ENCODE measurements at regions not wholly inside any gene's neighbourhood (a gene's known extent, or its start where the extent isn't known, plus 50 kb on each side); places are given as distances from the start of the nearest gene placed in this dataset.
"Not testable (repeated sequence)": the region's sequence is repeated elsewhere in the genome, so short reads cannot be mapped to it uniquely, and the experiment has no call there.

- Mint-ChIP-seq H3K9me3 (peaks cover 12% of the 10 kb centered on the region), H3K4me1 (no peaks in the 10 kb centered on the region)
- TF ChIP-seq EZH2phosphoT487 (IDR thresholded peaks at IDR 0.05) (no peak), EZH2 (IDR thresholded peaks at IDR 0.05) (no peak), CTCF (IDR thresholded peaks at IDR 0.05) (no peak)
These were observed 360.7 kb downstream of the TEX13C start for GRCh38 chrX:125680366-125680765.

GRCh38 chrX:125681058-125681457 lies 361.4 kb downstream of the TEX13C start:
- no peaks in the 10 kb centered on the region for H3K36me3 Mint-ChIP-seq
- H3K27me3 Mint-ChIP-seq (ENCODE audit: insufficient read depth, low read depth), result no peaks in the 10 kb centered on the region
- no peaks in the 10 kb centered on the region for H3K27me3 ChIP-seq
- H3K4me3 Mint-ChIP-seq, result no peak overlapping the region
- H3K4me1 ChIP-seq, result no peaks in the 10 kb centered on the region
- no peak overlapping the region for H3K27ac ChIP-seq
- H3K9me3 Mint-ChIP-seq, result peaks cover 6% of the 10 kb centered on the region
- no peak overlapping the region for H3K4me3 ChIP-seq
- H3F3A ChIP-seq (ENCODE audit: low read depth), result no peaks in the 10 kb centered on the region
- no peak overlapping the region for H2AFZ ChIP-seq (replicated peaks)
- H3K9me3 ChIP-seq (ENCODE audit: low read depth), result no peaks in the 10 kb centered on the region
- H3K36me3 ChIP-seq, result no peaks in the 10 kb centered on the region
- H3K79me2 ChIP-seq (ENCODE audit: low read depth), result no peaks in the 10 kb centered on the region
- H3K27ac Mint-ChIP-seq, result no peak overlapping the region
- H4K20me1 ChIP-seq (ENCODE audit: low read depth), result no peaks in the 10 kb centered on the region
- H3K4me1 Mint-ChIP-seq, result no peaks in the 10 kb centered on the region
- no peak for DNase-seq (ENCODE audit: low spot score)
- TF ChIP-seq EZH2 (IDR thresholded peaks at IDR 0.05), result no peak
- no peak for TF ChIP-seq CTCF (IDR thresholded peaks at IDR 0.05)
- no peak for TF ChIP-seq EZH2phosphoT487 (IDR thresholded peaks at IDR 0.05)
- no peak overlapping the region for H3K9ac ChIP-seq
- no peak overlapping the region for H3K4me2 ChIP-seq

More at GRCh38 chrX:125680366-125680765, 360.7 kb downstream of the TEX13C start:
- Histone ChIP-seq H3F3A (ENCODE audit: low read depth) (no peaks in the 10 kb centered on the region), H3K27ac (no peak overlapping the region), H3K9ac (no peak overlapping the region), H3K4me1 (no peaks in the 10 kb centered on the region), H2AFZ (replicated peaks) (no peak overlapping the region), H3K9me3 (ENCODE audit: low read depth) (no peaks in the 10 kb centered on the region), H3K27me3 (no peaks in the 10 kb centered on the region), H3K4me2 (no peak overlapping the region), H4K20me1 (ENCODE audit: low read depth) (no peaks in the 10 kb centered on the region), H3K4me3 (no peak overlapping the region), H3K79me2 (ENCODE audit: low read depth) (no peaks in the 10 kb centered on the region), H3K36me3 (no peaks in the 10 kb centered on the region)
- no peak for DNase-seq (ENCODE audit: low spot score)
- Mint-ChIP-seq H3K27ac (no peak overlapping the region), H3K36me3 (peaks cover 3% of the 10 kb centered on the region), H3K27me3 (ENCODE audit: insufficient read depth, low read depth) (no peaks in the 10 kb centered on the region), H3K4me3 (no peak overlapping the region)

- H3K4me1 ChIP-seq, result no peaks in the 10 kb centered on the region
- no peaks in the 10 kb centered on the region for H3K9me3 ChIP-seq (ENCODE audit: low read depth)
- no peaks in the 10 kb centered on the region for H3K27me3 ChIP-seq
- Mint-ChIP-seq H3K9me3 (peaks cover 5% of the 10 kb centered on the region), H3K4me1 (no peaks in the 10 kb centered on the region), H3K27me3 (ENCODE audit: insufficient read depth, low read depth) (no peaks in the 10 kb centered on the region), H3K4me3 (no peak overlapping the region), H3K36me3 (no peaks in the 10 kb centered on the region), H3K27ac (no peak overlapping the region)
- H3K79me2 ChIP-seq (ENCODE audit: low read depth), result no peaks in the 10 kb centered on the region
- H3K27ac ChIP-seq, result no peak overlapping the region
- no peak for DNase-seq (ENCODE audit: low spot score)
- no peaks in the 10 kb centered on the region for H4K20me1 ChIP-seq (ENCODE audit: low read depth)
- no peak overlapping the region for H2AFZ ChIP-seq (replicated peaks)
- H3F3A ChIP-seq (ENCODE audit: low read depth), result no peaks in the 10 kb centered on the region
- H3K36me3 ChIP-seq, result no peaks in the 10 kb centered on the region
- no peak overlapping the region for H3K4me3 ChIP-seq
- TF ChIP-seq EZH2 (IDR thresholded peaks at IDR 0.05) (no peak), EZH2phosphoT487 (IDR thresholded peaks at IDR 0.05) (no peak), CTCF (IDR thresholded peaks at IDR 0.05) (no peak)
- no peak overlapping the region for H3K9ac ChIP-seq
- H3K4me2 ChIP-seq, result no peak overlapping the region
These were observed 361.8 kb downstream of the TEX13C start for GRCh38 chrX:125681507-125681906.

- H3K4me1 Mint-ChIP-seq; H2AFZ ChIP-seq (replicated peaks); H3K27ac Mint-ChIP-seq; DNase-seq (ENCODE audit: low spot score); H3K27me3 Mint-ChIP-seq (ENCODE audit: insufficient read depth, low read depth); H3K36me3 ChIP-seq; H3K9ac ChIP-seq; H3K27me3 ChIP-seq; H3K9me3 ChIP-seq (ENCODE audit: low read depth); H3F3A ChIP-seq (ENCODE audit: low read depth); H4K20me1 ChIP-seq (ENCODE audit: low read depth); H3K27ac ChIP-seq; H3K4me2 ChIP-seq; H3K36me3 Mint-ChIP-seq; H3K9me3 Mint-ChIP-seq; H3K79me2 ChIP-seq (ENCODE audit: low read depth); H3K4me3 ChIP-seq; H3K4me1 ChIP-seq; H3K4me3 Mint-ChIP-seq: not testable (repeated sequence)
These were observed 370.9 kb downstream of the TEX13C start for GRCh38 chrX:125690522-125690921.

All from neural progenitor cell (in vitro differentiated cells).